Heart left ventricle (tissue), 16 donors: ENCODE measurements at regions not wholly inside any gene's neighbourhood (a gene's known extent, or its start where the extent isn't known, plus 50 kb on each side); places are given as distances from the start of the nearest gene placed in this dataset.

ENCODE experiments used
- ATAC-seq, 4 donors: fragments of 200-7000 bp; cut with Tn5 transposase; one replicate each; pipeline ENCODE4 v1.9.1; 2020 to 2022; ENCODE audit warnings: moderate library complexity in 4 of 4, mild to moderate bottlenecking in 3 of 4, moderate number of reproducible peaks in 1 of 4
- DNase-seq, 5 donors: peaks; one replicate each; pipeline ENCODE4 v3.0.0-alpha.2; 2020
- H3K27ac ChIP-seq, 12 donors: fragments of 200-600 bp; sonication (generic) in 4 of 12; one replicate each; pipeline versions ENCODE4 v1.5.0 to v1.8.0; 2016 to 2022; ENCODE audit warnings: mild to moderate bottlenecking in 2 of 12
- H3K27me3 ChIP-seq, 9 donors: fragments of 200-600 bp; sonication (generic) in 2 of 9; one replicate each; pipeline versions ENCODE4 v1.5.1 to v1.8.0; 2016 to 2022; ENCODE audit warnings: mild to moderate bottlenecking in 3 of 9
- H3K36me3 ChIP-seq, 9 donors: fragments of 200-600 bp; sonication (generic) in 2 of 9; one replicate each; pipeline versions ENCODE4 v1.5.0 to v1.8.0; 2018 to 2022; ENCODE audit warnings: mild to moderate bottlenecking in 2 of 9
- H3K4me1 ChIP-seq, 12 donors: fragments of 200-600 bp; sonication (generic) in 4 of 12; one replicate each; pipeline versions ENCODE4 v1.5.0 to v1.8.0; 2016 to 2022; ENCODE audit warnings: mild to moderate bottlenecking in 3 of 12
- H3K4me3 ChIP-seq, 12 donors: fragments of 200-600 bp; sonication (generic) in 4 of 12; one replicate each; pipeline versions ENCODE4 v1.5.0 to v1.8.0; 2017 to 2022; ENCODE audit warnings: mild to moderate bottlenecking in 9 of 12, moderate library complexity in 4 of 12
- H3K9me3 ChIP-seq, 12 donors: fragments of 200-600 bp; sonication (generic) in 4 of 12; one replicate each; pipeline versions ENCODE4 v1.5.0 to v1.8.0; 2016 to 2022; ENCODE audit warnings: mild to moderate bottlenecking in 1 of 12
- CTCF ChIP-seq, 12 donors: fragments of 200-600 bp; sonication (generic) in 4 of 12; IDR thresholded peaks; one replicate each; pipeline versions ENCODE4 v1.5.0 to v1.8.0; 2018 to 2022; ENCODE audit warnings: antibody characterized with exemption in 12 of 12, mild to moderate bottlenecking in 5 of 12
- POLR2A ChIP-seq, 2 donors: fragments of 450-650 bp; IDR thresholded peaks; one replicate each; pipeline ENCODE4 v1.6.1; 2017; ENCODE audit warnings: antibody characterized with exemption in 2 of 2, mild to moderate bottlenecking in 2 of 2, moderate library complexity in 2 of 2
- WGBS, 4 donors: extraction: QIAGEN DNeasy Blood & Tissue Kit in 2 of 4; methylation state at CpG; one replicate each; pipeline versions ENCODE4 v1.1.5 to v1.1.7; 2013 to 2018; 5-methylcytosine and 5-hydroxymethylcytosine counted together
- intact Hi-C, 10 donors: fragments of 100-400 bp; cut with DNase I; formaldehyde crosslinking; loops; one replicate each; pipeline versions ENCODE4 v1.11.1 to v1.14.2; 2022
- donor health status: ischemic (EF 13 %, LVEDD 7.1; RV severe dilation, severe dysfunction).
- donor health status: healthy with polysubstance abuse.
- donor health status: DM: no; HTN: yes; CAD: no.
- donor health status: DM: no; HTN: no; CAD: no.
- donor health status: ischemic (EF 25% LVEDD 6.9; RV normal size, moderate dysfunction).
- donor health status: ischemic (EF 25% LVEDD 5.7; RV mildly dilated, moderate dysfunction).
- donor health status: healthy.
- donor health status: DM: yes; HTN: yes; CAD: no.
- donor health status: ischemic (EF 35%, LVEDD 5.7; RV mildly dilated, moderate dysfunction).
- donor health status: nonischemic (EF 11% LVEDD 7.7; RV severe dilation, severe dysfunction).
- donor health status: DM: yes; HTN: yes; CAD: no.
- donor health status: PGD.
- donor health status: ischemic (EF 29% LVEDD 5.4; RV normal size, mild dysfunction).
- donor health status: nonischemic (EF 23%, LVEDD 6.1; RV moderate dilation, normal function).

DNA sequence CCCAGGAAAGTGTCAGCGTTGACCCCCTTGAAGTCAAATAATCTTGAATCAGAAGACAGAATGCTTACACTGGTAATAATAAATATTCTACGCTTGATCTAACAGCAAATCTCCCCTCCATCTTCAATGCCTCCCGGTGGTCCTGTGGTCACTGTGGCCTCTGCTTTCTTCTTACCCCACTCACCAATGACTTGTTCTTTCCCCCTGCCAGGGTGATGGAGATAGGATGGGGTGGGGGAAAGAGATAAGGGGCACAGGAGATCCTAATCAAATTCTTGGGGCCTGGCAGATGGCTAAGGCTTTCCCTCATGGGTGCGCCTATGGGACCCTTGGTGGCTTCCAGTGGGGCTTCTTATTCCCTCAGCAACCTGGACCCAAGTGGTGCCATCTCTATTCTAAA is 152.6 kb upstream of the EGFLAM start:
- H3K9me3 ChIP-seq, result no peaks in the 10 kb centered on the region

GRCh38 chr5:38105231-38105570 is 153.2 kb upstream of the EGFLAM start:
- DNase-seq (no peak), ATAC-seq (no peak)
- Histone ChIP-seq H3K4me1 (no peaks in the 10 kb centered on the region), H3K4me3 (no peak overlapping the region), H3K36me3 (no peaks in the 10 kb centered on the region), H3K27ac (no peak overlapping the region), H3K9me3 (no peaks in the 10 kb centered on the region), H3K27me3 (no peaks in the 10 kb centered on the region)
- TF ChIP-seq POLR2A (IDR thresholded peaks at IDR 0.05) (no peak), CTCF (IDR thresholded peaks at IDR 0.05) (no peak)
- WGBS, 4 donors, result 76 to 87% (median 79%) methylated on average over 3 of the region's 3 CpGs
- intact Hi-C loops, result no loop called here

More for the DNA sequence above, 152.6 kb upstream of the EGFLAM start:
- DNase-seq, result no peak
- TF ChIP-seq CTCF (IDR thresholded peaks at IDR 0.05) (no peak), POLR2A (IDR thresholded peaks at IDR 0.05) (no peak)
- Histone ChIP-seq H3K4me3 (no peak overlapping the region), H3K4me1 (no peaks in the 10 kb centered on the region), H3K27me3 (no peaks in the 10 kb centered on the region), H3K36me3 (no peaks in the 10 kb centered on the region), H3K27ac (no peak overlapping the region)
- 83 to 94% (median 86%) methylated on average over 4 of the region's 4 CpGs for WGBS, 4 donors
- intact Hi-C loops, result no loop called here
- no peak for ATAC-seq

- WGBS, 4 donors, result 60 to 66% (median 63%) methylated on average over 5 of the region's 5 CpGs
Measured at GRCh38 chr5:38104497-38105230, 153.7 kb upstream of the EGFLAM start.

GRCh38 chr5:38101897-38102296 is 156.5 kb upstream of the EGFLAM start:
- Histone ChIP-seq H3K9me3 (no peaks in the 10 kb centered on the region), H3K4me1 (no peaks in the 10 kb centered on the region), H3K4me3 (no peak overlapping the region), H3K27me3 (no peaks in the 10 kb centered on the region), H3K36me3 (no peaks in the 10 kb centered on the region), H3K27ac (no peak overlapping the region)
- ATAC-seq, result no peak
- TF ChIP-seq POLR2A (IDR thresholded peaks at IDR 0.05), result no peak
- no peak for TF ChIP-seq CTCF (IDR thresholded peaks at IDR 0.05)
- intact Hi-C loops, result no loop called here
- DNase-seq, result no peak
- WGBS, 4 donors, result 93 to 96% (median 95%) methylated on average over 10 of the region's 10 CpGs

More at GRCh38 chr5:38104497-38105230, 153.7 kb upstream of the EGFLAM start:
- Histone ChIP-seq H3K36me3 (no peaks in the 10 kb centered on the region), H3K4me1 (no peaks in the 10 kb centered on the region), H3K9me3 (no peaks in the 10 kb centered on the region), H3K27me3 (no peaks in the 10 kb centered on the region), H3K27ac (no peak overlapping the region), H3K4me3 (no peak overlapping the region)
- DNase-seq, result no peak
- intact Hi-C loops, result no loop called here
- TF ChIP-seq POLR2A (IDR thresholded peaks at IDR 0.05) (no peak), CTCF (IDR thresholded peaks at IDR 0.05) (no peak)
- no peak for ATAC-seq
